ENCODE measurements at regions not wholly inside any gene's neighbourhood (a gene's known extent, or its start where the extent isn't known, plus 50 kb on each side); places are given as distances from the start of the nearest gene placed in this dataset.

GRCh38 chr10:2143213-2143835 lies 406.0 kb upstream of the ADARB2 start:
- DNase-seq, result no peak
- intact Hi-C loops (cut with DNase I; ENCODE audit: low total_unique reads), result loop anchor here (2.0 kb wide), 1 partner anchor 147 kb away; no protein-coding TSS in a partner anchor
- TF ChIP-seq CTCF (IDR thresholded peaks at IDR 0.05), result no peak

GRCh38 chr10:2139746-2140145 lies 402.4 kb upstream of the ADARB2 start:
- H3K9me3 ChIP-seq, result no peaks in the 10 kb centered on the region
- no peaks in the 10 kb centered on the region for H3K4me1 ChIP-seq
- no peak for TF ChIP-seq CTCF (IDR thresholded peaks at IDR 0.05)
- H3K27me3 ChIP-seq, result no peaks in the 10 kb centered on the region
- intact Hi-C loops (cut with DNase I; ENCODE audit: low total_unique reads), result no loop called here
- no peak overlapping the region for H3K27ac ChIP-seq
- no peak overlapping the region for H3K4me3 ChIP-seq
- DNase-seq, result no peak
- H3K36me3 ChIP-seq, result no peaks in the 10 kb centered on the region

More at GRCh38 chr10:2143213-2143835, 406.0 kb upstream of the ADARB2 start:
- no peak overlapping the region for H3K4me3 ChIP-seq
- no peaks in the 10 kb centered on the region for H3K4me1 ChIP-seq
- no peak overlapping the region for H3K27ac ChIP-seq
- no peaks in the 10 kb centered on the region for H3K9me3 ChIP-seq
- no peaks in the 10 kb centered on the region for H3K27me3 ChIP-seq
- no peaks in the 10 kb centered on the region for H3K36me3 ChIP-seq

- H3K9me3 ChIP-seq, result no peaks in the 10 kb centered on the region
- intact Hi-C loops (cut with DNase I; ENCODE audit: low total_unique reads), result no loop called here
Measured at GRCh38 chr10:2137549-2138174, 400.3 kb upstream of the ADARB2 start.

GRCh38 chr10:2130705-2131305 lies 393.5 kb upstream of the ADARB2 start:
- no peak for DNase-seq
- Histone ChIP-seq H3K27me3 (no peaks in the 10 kb centered on the region), H3K9me3 (no peaks in the 10 kb centered on the region), H3K36me3 (no peaks in the 10 kb centered on the region), H3K27ac (no peak overlapping the region), H3K4me1 (no peaks in the 10 kb centered on the region), H3K4me3 (no peak overlapping the region)
- no peak for TF ChIP-seq CTCF (IDR thresholded peaks at IDR 0.05)
- intact Hi-C loops (cut with DNase I; ENCODE audit: low total_unique reads), result no loop called here

More at GRCh38 chr10:2137549-2138174, 400.3 kb upstream of the ADARB2 start:
- no peak overlapping the region for H3K27ac ChIP-seq
- no peaks in the 10 kb centered on the region for H3K36me3 ChIP-seq
- no peak for DNase-seq
- H3K27me3 ChIP-seq, result no peaks in the 10 kb centered on the region
- no peaks in the 10 kb centered on the region for H3K4me1 ChIP-seq
- no peak overlapping the region for H3K4me3 ChIP-seq
- no peak for TF ChIP-seq CTCF (IDR thresholded peaks at IDR 0.05)

- intact Hi-C loops (cut with DNase I; ENCODE audit: low total_unique reads), result no loop called here
- no peak for DNase-seq
- no peaks in the 10 kb centered on the region for H3K4me1 ChIP-seq
- TF ChIP-seq CTCF (IDR thresholded peaks at IDR 0.05), result no peak
- H3K27me3 ChIP-seq, result no peaks in the 10 kb centered on the region
- H3K36me3 ChIP-seq, result no peaks in the 10 kb centered on the region
- H3K4me3 ChIP-seq, result no peak overlapping the region
- H3K9me3 ChIP-seq, result no peaks in the 10 kb centered on the region
- no peak overlapping the region for H3K27ac ChIP-seq
Measured at GRCh38 chr10:2128991-2129390, 391.7 kb upstream of the ADARB2 start.

All from tibial artery (tissue), 4 donors.